Activated T-helper 2 cell treated with anti-CD3 and anti-CD28 coated beads, Interferon-gamma antibody, Interleukin-2, Interleukin-4, amounts not matched to agents 10 μg/mL and 5 μg/mL and 100 μg/mL, durations not matched to agents 14 hours and 24 hours and 36 hours (primary cell): ENCODE measurements at regions not wholly inside any gene's neighbourhood (a gene's known extent, or its start where the extent isn't known, plus 50 kb on each side); places are given as distances from the start of the nearest gene placed in this dataset.
"Not testable (repeated sequence)": the region's sequence is repeated elsewhere in the genome, so short reads cannot be mapped to it uniquely, and the experiment has no call there.

Experiments
- DNase-seq: peaks from one replicate; pipeline ENCODE4 v3.0.0; 2021; ENCODE audit warnings: low spot score
- H3K27ac Mint-ChIP-seq: one replicate; pipeline ENCODE4 v1.8.0; 2021; ENCODE audit warnings: mixed read lengths
- H3K27me3 Mint-ChIP-seq: one replicate; pipeline ENCODE4 v1.8.0; 2021; ENCODE audit warnings: low read depth, mixed read lengths
- H3K36me3 Mint-ChIP-seq: one replicate; pipeline ENCODE4 v1.8.0; 2021; ENCODE audit warnings: low read depth, mixed read lengths
- H3K4me1 Mint-ChIP-seq: one replicate; pipeline ENCODE4 v1.8.0; 2021; ENCODE audit warnings: low read depth, mixed read lengths
- H3K4me3 Mint-ChIP-seq: one replicate; pipeline ENCODE4 v1.8.0; 2021; ENCODE audit warnings: low read depth, mild to moderate bottlenecking, moderate library complexity, mixed read lengths
- H3K9me3 Mint-ChIP-seq: one replicate; pipeline ENCODE4 v1.8.0; 2021; ENCODE audit warnings: mixed read lengths
- intact Hi-C: fragments of 100-400 bp; cut with micrococcal nuclease; formaldehyde crosslinking; loops from one replicate; pipeline ENCODE4 v1.15.1; 2023

- H3K27me3 Mint-ChIP-seq, H3K36me3 Mint-ChIP-seq, H3K27ac Mint-ChIP-seq, intact Hi-C loops, H3K4me1 Mint-ChIP-seq, DNase-seq, H3K4me3 Mint-ChIP-seq: not testable (repeated sequence)
- H3K9me3 Mint-ChIP-seq, result peaks cover 31% of the 10 kb centered on the region
Observed at GRCh38 chr15:24324096-24324495, 351.5 kb upstream of the NPAP1 start.

GRCh38 chr15:24326513-24326912 is 349.1 kb upstream of the NPAP1 start:
- H3K4me3 Mint-ChIP-seq, H3K36me3 Mint-ChIP-seq, H3K27ac Mint-ChIP-seq, H3K27me3 Mint-ChIP-seq, intact Hi-C loops, H3K4me1 Mint-ChIP-seq, DNase-seq: not testable (repeated sequence)
- H3K9me3 Mint-ChIP-seq, result peaks cover 34% of the 10 kb centered on the region

- H3K4me1 Mint-ChIP-seq, H3K36me3 Mint-ChIP-seq, intact Hi-C loops: not testable (repeated sequence)
Observed at GRCh38 chr15:24331964-24332363, 343.6 kb upstream of the NPAP1 start.

DNA sequence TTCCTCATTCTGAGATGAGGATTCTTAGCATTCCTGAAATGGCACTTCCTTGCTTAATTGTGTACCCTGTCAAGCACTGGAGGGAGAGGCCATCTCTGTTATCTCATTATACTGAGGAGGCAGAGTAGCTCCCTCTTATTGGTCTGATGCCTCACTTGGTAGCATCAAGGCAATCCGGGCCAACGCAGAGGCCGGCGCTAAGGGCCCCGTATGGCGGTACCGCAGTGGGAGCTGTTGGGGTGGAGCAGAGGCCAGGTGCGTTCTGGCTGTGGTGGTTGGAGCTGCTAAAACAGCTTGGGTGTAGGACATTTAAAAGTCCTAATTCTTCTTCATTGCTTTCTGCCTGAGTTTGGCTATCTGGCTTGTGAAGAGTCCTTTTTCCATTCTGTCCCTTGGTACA is 333.7 kb upstream of the NPAP1 start:
- not testable (repeated sequence) for H3K27ac Mint-ChIP-seq, DNase-seq, H3K4me1 Mint-ChIP-seq

More at GRCh38 chr15:24331964-24332363, 343.6 kb upstream of the NPAP1 start:
- H3K9me3 Mint-ChIP-seq, result peaks cover 32% of the 10 kb centered on the region
- not testable (repeated sequence) for H3K27ac Mint-ChIP-seq, H3K27me3 Mint-ChIP-seq, DNase-seq, H3K4me3 Mint-ChIP-seq

GRCh38 chr15:24352777-24353176 is 322.8 kb upstream of the NPAP1 start:
- H3K27me3 Mint-ChIP-seq, H3K4me3 Mint-ChIP-seq, H3K27ac Mint-ChIP-seq, intact Hi-C loops, H3K4me1 Mint-ChIP-seq, DNase-seq, H3K36me3 Mint-ChIP-seq: not testable (repeated sequence)
- peaks cover 36% of the 10 kb centered on the region for H3K9me3 Mint-ChIP-seq

More for the DNA sequence above, 333.7 kb upstream of the NPAP1 start:
- H3K36me3 Mint-ChIP-seq, H3K27me3 Mint-ChIP-seq, intact Hi-C loops, H3K4me3 Mint-ChIP-seq: not testable (repeated sequence)
- peaks cover 43% of the 10 kb centered on the region for H3K9me3 Mint-ChIP-seq

- H3K4me3 Mint-ChIP-seq, intact Hi-C loops: not testable (repeated sequence)
Observed at GRCh38 chr15:24381103-24381502, 294.5 kb upstream of the NPAP1 start.

DNA sequence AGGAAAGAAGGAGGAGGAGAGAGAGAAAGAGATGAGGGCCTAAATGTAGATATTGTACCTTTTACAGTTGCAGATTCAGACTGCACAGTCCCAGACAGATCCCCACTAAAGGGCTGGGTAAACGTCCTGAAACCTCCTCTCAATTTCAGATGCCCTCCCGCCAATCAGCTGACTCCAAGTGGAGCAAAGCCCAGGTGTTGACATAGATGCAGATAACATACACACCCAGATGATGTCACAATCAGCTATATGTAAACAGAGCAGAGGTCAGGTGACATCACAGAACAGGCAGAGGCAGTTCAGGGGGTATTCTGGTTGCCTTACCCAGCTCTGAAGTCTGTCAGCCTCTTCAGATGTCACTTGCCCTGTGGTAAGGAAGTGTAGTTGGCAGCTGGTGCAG is 290.3 kb upstream of the NPAP1 start:
- H3K27me3 Mint-ChIP-seq, DNase-seq, intact Hi-C loops, H3K36me3 Mint-ChIP-seq, H3K4me3 Mint-ChIP-seq, H3K4me1 Mint-ChIP-seq, H3K27ac Mint-ChIP-seq: not testable (repeated sequence)
- peaks cover 33% of the 10 kb centered on the region for H3K9me3 Mint-ChIP-seq

More at GRCh38 chr15:24381103-24381502, 294.5 kb upstream of the NPAP1 start:
- not testable (repeated sequence) for H3K27me3 Mint-ChIP-seq, DNase-seq, H3K27ac Mint-ChIP-seq, H3K36me3 Mint-ChIP-seq, H3K4me1 Mint-ChIP-seq
- peaks cover 57% of the 10 kb centered on the region for H3K9me3 Mint-ChIP-seq

DNA sequence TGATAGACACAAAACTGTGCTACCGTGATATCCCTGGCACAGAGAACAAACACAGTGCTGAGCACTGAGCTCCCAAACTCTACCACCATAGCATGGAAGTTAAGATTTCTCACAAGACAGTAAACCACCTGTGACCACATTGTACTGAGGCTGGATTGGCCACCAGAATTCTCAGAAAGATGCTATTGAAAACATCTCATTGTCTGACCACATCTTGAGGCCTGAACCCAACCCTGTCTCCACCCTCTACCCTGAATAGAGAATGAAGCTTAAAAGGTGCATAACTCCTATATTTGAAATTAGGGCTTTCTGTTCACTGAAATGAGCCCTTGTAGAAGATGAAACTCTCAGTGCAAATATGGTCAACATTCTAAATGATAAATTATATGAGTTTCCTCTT is 281.3 kb upstream of the NPAP1 start:
- Mint-ChIP-seq H3K9me3 (peaks cover 29% of the 10 kb centered on the region), H3K27ac (no peak overlapping the region), H3K27me3 (no peaks in the 10 kb centered on the region), H3K4me3 (no peak overlapping the region), H3K36me3 (no peaks in the 10 kb centered on the region), H3K4me1 (no peaks in the 10 kb centered on the region)
- intact Hi-C loops, result loop anchor here (10.0 kb wide), 1 partner anchor 210 kb away; no protein-coding TSS in a partner anchor
- DNase-seq, result no peak

GRCh38 chr15:24412649-24413048 is 262.9 kb upstream of the NPAP1 start:
- H3K36me3 Mint-ChIP-seq, DNase-seq, intact Hi-C loops, H3K27me3 Mint-ChIP-seq, H3K27ac Mint-ChIP-seq, H3K4me1 Mint-ChIP-seq, H3K4me3 Mint-ChIP-seq: not testable (repeated sequence)
- H3K9me3 Mint-ChIP-seq, result peaks cover 53% of the 10 kb centered on the region

DNA sequence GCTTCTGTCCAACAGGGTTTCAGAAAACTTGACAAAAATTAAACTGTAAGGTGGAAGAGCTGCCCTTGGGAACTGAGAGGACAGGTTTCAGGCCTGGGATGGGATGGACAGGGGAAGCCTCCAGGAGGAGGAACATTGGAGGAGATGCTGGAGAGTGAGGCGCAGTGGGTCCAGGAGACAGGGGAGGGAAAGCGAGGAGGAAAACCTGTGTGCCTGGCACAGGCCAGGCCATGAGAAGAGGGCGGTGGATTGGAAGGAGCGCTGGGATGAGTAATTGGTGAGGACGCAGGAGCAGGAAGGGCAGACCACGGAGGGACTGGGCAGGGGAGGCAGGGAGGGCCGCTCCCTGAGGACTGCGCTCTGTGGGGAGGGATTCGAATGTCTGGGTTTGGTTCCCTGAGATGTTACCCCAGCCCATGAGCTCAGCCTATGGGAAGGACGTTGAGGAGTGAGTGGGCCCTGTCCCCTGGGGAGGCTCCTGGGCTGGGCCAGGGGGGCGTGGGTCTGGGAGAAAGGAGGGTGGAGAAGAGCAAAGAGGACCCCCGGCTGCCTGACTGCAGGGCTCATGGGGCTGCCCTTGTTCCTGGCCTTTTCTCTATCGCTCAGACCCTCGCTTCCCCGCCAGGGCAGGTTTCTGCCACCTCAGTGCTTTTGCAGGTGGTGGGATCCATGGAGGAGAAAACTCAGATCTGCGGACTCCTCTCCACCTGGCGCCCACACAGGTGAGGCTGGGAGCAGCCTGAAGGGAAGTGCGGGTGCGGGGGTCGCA is 249.1 kb upstream of the NPAP1 start:
- DNase-seq, H3K4me3 Mint-ChIP-seq, H3K27ac Mint-ChIP-seq, H3K4me1 Mint-ChIP-seq, intact Hi-C loops, H3K27me3 Mint-ChIP-seq, H3K36me3 Mint-ChIP-seq: not testable (repeated sequence)
- H3K9me3 Mint-ChIP-seq, result peaks cover 45% of the 10 kb centered on the region

DNA sequence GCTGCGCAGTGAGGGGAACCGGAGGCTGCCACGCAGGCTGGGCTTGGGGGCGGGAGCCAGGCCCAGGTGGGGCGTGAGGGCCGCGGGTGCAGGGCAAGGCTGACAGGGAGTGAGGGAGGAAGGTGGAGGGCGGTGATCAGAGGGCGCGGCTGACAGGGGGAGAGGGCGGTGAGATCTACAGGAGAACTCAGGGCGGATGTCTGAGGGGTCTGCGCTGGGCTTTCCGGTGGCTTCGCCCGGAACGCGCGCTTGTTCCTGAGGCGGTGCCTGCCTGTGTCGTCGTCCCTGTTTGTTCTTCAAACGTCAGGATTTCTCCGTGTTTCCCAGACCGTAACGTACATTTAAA is 248.5 kb upstream of the NPAP1 start:
- H3K4me1 Mint-ChIP-seq, DNase-seq, intact Hi-C loops, H3K27me3 Mint-ChIP-seq, H3K36me3 Mint-ChIP-seq, H3K27ac Mint-ChIP-seq, H3K4me3 Mint-ChIP-seq: not testable (repeated sequence)
- H3K9me3 Mint-ChIP-seq, result peaks cover 44% of the 10 kb centered on the region

DNA sequence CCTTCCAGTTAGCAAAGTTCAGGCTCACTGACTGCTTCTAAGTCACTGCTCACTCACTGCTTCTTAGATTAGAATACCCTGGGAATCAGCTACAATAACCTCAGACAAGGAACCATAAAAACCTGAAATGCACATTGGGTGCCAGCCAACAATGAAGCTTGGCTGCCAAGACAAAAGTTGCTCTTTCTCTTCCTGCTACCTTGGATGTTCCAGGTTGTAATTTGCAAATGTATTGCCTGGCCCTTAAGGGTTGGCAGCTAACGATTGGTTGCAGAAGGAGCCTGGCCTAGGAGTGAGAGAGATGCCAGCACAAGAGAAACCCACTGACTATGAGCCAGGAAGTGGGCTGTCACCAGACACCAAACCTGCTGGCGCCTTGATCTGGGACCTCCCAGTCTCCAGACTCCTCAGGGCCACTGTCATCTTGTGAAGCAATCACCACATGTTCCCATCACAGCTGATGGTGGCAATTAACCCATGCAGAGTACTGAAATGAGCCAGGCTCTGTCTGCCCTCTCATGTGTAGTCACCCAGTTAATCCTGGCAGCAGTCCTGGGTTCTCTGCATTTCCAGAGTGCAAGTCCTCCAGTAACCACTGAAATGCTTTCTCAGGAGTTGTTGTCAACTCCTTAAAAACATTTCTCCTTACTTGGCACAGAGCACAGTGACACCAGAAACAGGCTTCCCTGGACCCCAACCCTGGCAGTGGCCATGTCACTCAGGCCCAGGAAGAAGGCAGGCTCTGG is 240.3 kb upstream of the NPAP1 start:
- intact Hi-C loops, H3K36me3 Mint-ChIP-seq, H3K27me3 Mint-ChIP-seq, H3K4me3 Mint-ChIP-seq, DNase-seq, H3K4me1 Mint-ChIP-seq, H3K27ac Mint-ChIP-seq: not testable (repeated sequence)
- H3K9me3 Mint-ChIP-seq, result peaks cover 43% of the 10 kb centered on the region

DNA sequence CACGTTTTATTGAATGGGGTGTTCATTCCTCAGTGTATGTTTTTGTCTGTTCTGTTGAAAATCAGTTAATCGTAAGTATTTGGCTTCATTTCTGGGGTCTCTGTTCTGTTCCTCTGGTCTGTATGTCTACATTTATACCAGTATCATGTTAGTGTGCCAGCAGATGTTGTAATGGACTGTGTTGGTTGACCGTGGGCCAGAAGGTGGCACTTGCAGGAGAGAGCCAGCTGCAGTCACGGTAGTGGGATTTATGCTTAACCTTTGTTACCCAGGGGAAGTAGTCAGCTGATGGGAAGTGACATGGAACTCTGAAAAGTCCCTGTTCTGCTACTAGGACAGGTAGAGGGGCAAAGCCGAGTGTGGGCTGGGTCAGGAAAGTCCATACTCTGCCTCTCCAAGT is 238.3 kb upstream of the NPAP1 start:
- H3K4me3 Mint-ChIP-seq, H3K36me3 Mint-ChIP-seq, intact Hi-C loops, DNase-seq, H3K27me3 Mint-ChIP-seq, H3K27ac Mint-ChIP-seq, H3K4me1 Mint-ChIP-seq: not testable (repeated sequence)
- peaks cover 41% of the 10 kb centered on the region for H3K9me3 Mint-ChIP-seq
